Large intestine (tissue), 3 donors: ENCODE measurements at regions not wholly inside any gene's neighbourhood (a gene's known extent, or its start where the extent isn't known, plus 50 kb on each side); places are given as distances from the start of the nearest gene placed in this dataset.

Source experiments
- DNase-seq, 2 donors: peaks; one replicate each; pipeline versions ENCODE4 v3.0.0 to v3.0.0-alpha.2; 2013
- H3K27ac ChIP-seq: one replicate; pipeline ENCODE4 v1.5.1; 2013; ENCODE audit warnings: low read length
- H3K27me3 ChIP-seq: 2 replicates; pipeline ENCODE4 v1.6.1; 2013; ENCODE audit warnings: low read length; ENCODE audit not compliant: control insufficient read depth, insufficient read depth
- H3K36me3 ChIP-seq: 2 replicates; pipeline ENCODE4 v1.6.1; 2013; ENCODE audit warnings: low read length; ENCODE audit not compliant: control insufficient read depth, insufficient read depth
- H3K4me1 ChIP-seq: one replicate; pipeline ENCODE4 v1.6.1; 2013; ENCODE audit warnings: low read length; ENCODE audit not compliant: control insufficient read depth, insufficient read depth
- H3K4me3 ChIP-seq: one replicate; pipeline ENCODE4 v1.5.1; 2013; ENCODE audit warnings: low read length
- H3K9me3 ChIP-seq: one replicate; pipeline ENCODE4 v1.6.1; 2013; ENCODE audit warnings: mild to moderate bottlenecking, low read depth, low read length, moderate library complexity; ENCODE audit not compliant: control insufficient read depth
- WGBS: methylation state at CpG from one replicate; pipeline ENCODE4 v1.1.5; 2013; ENCODE audit warnings: low lambda C conversion rate; ENCODE audit not compliant: insufficient coverage; 5-methylcytosine and 5-hydroxymethylcytosine counted together

DNA sequence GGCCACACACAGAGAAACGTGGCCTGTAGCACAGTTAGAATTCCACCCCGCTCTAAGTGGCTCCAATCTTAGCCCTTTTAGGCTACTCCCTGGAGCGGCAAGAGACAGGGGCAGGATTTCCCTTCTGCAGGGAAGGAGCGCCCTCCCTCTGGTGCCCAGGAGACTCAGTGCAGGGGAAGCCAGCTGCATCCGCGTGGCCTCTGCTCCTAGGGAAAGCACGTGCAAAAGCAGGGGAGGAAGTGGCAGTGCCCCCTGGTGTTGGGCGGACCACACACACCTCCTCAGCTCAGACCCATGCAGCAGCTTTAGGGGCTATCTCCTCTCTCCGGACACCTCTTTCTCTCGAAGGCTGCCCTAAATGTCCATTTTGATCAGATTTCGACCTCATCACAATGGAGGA is 50.0 kb downstream of the SPRING1 start:
- H3K36me3 ChIP-seq = no peaks in the 10 kb centered on the region
- H3K9me3 ChIP-seq = no peaks in the 10 kb centered on the region
- no peak overlapping the region for H3K27ac ChIP-seq
- 100% methylated on average over 1 of the region's 11 CpGs for WGBS
- H3K27me3 ChIP-seq = peaks cover 4% of the 10 kb centered on the region
- H3K4me3 ChIP-seq = no peak overlapping the region
- peaks cover 3% of the 10 kb centered on the region for H3K4me1 ChIP-seq
- no peak for DNase-seq

DNA sequence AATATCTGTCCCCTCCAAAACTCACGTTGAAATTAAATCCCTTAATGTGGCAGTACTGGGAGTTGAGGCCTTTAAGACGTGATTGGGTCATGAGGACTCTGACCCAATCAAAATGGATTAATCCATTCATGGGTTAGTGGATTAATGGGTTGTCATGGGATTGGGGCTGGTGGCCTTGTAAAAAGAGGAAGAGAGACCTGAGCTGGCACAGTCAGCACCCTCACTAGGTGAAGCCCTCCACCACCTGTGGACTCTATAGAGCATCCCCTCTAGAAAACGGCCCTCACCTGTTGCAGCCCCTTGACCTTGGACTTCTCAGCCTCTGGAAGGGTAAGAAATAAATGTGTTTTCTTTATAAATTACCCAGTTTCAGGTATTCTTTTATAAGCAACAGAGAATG is 53.0 kb downstream of the SPRING1 start:
- Histone ChIP-seq H3K36me3 (no peaks in the 10 kb centered on the region), H3K27me3 (no peaks in the 10 kb centered on the region), H3K4me3 (no peak overlapping the region), H3K27ac (no peak overlapping the region), H3K4me1 (no peaks in the 10 kb centered on the region), H3K9me3 (no peaks in the 10 kb centered on the region)
- no peak for DNase-seq
- no CpG with 5 or more reads among the region's 3 CpGs for WGBS

DNA sequence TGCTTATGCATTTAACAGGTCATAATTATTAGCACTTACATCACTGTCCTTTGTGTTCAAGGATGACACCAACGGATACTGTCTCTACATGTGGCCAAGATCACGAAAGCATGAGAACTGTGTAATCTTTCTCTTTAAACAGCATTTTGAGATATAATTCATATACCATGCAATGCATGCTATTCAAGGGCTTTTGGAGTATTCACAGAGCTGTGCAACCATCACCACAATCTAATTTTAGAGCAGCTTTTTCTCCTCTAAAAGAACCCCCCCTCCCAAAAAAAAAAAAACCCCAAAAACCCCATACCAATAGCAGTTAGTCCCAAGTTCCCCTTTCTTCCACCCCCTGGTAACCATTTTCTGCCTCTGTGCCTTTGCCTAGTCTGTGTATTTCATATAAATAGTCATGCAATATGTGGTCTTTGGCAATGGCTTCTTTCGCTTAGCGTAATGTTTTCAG is 60.6 kb downstream of the SPRING1 start:
- no peak overlapping the region for H3K4me3 ChIP-seq
- H3K27ac ChIP-seq = no peak overlapping the region
- WGBS = no CpG with 5 or more reads among the region's 4 CpGs
- no peaks in the 10 kb centered on the region for H3K4me1 ChIP-seq
- H3K27me3 ChIP-seq = no peaks in the 10 kb centered on the region
- no peaks in the 10 kb centered on the region for H3K9me3 ChIP-seq
- H3K36me3 ChIP-seq = no peaks in the 10 kb centered on the region
- DNase-seq = no peak

DNA sequence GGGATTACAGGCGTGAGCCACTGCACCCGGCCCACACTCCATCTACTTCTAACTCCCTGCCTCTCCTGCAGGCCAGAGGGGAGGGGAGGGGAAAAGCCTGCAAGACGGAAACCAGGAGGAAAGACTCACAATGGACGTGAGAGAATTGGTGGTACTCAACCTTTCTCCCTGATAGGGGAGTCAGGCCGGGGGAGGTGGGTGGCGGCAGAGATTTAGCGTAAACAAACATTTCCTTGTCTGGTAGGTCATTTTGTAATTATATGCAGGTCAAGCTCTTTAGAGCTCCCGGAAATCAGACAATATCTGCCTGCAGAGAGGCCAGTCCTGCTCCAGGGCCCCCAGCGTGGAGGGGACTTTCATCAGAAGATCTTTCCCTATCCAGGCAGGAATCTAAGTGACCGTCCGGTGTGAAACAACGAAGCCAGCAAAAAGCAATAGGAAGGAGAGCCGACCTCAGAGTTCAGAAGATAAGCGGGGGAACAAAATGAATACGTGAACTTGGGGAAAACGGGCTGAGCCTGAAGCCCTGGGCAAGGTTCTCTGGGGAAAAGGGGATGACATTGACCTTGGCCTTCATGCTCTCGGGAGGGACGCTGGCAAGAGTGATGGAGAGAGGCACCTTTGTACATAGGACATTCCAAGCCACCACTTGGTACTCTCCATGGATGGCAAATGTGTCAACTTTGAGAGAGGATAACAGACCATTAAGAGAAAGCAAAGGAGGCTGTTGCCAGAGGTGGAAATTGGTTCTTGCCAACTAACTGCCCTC is 62.3 kb downstream of the SPRING1 start:
- H3K36me3 ChIP-seq = no peaks in the 10 kb centered on the region
- no peak for DNase-seq
- H3K27me3 ChIP-seq = no peaks in the 10 kb centered on the region
- no peaks in the 10 kb centered on the region for H3K9me3 ChIP-seq
- H3K4me3 ChIP-seq = no peak overlapping the region
- WGBS = 90% methylated on average over 2 of the region's 18 CpGs
- H3K27ac ChIP-seq = no peak overlapping the region
- H3K4me1 ChIP-seq = no peaks in the 10 kb centered on the region

DNA sequence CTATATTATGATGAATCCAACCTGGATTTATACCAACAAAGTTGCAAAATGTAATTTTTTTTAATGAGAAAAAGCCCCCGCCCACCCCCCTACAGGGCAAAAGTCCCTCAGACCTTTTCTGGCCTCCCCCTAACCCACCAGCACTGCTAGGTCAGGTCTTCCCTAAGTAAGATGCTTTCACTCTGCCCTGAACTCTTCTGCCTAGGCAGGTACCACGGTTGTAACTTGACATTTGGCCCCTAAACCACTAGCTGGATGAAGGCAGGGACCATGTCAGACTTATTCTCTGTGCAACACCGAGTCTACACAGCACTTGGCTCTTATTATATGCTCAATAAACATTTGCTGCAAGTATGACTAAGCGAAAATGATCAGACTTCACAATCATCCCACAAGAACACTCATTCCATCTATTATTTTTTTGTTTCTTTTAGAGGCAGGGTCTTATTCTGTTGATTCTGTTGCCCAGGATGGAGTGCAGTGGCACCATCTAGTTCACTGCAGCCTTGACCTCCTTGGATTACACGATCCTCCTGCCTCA is 63.2 kb downstream of the SPRING1 start:
- Histone ChIP-seq H3K27me3 (no peaks in the 10 kb centered on the region), H3K4me1 (no peaks in the 10 kb centered on the region), H3K27ac (no peak overlapping the region), H3K36me3 (no peaks in the 10 kb centered on the region), H3K4me3 (no peak overlapping the region), H3K9me3 (no peaks in the 10 kb centered on the region)
- WGBS = 100% methylated on average over 1 of the region's 5 CpGs
- DNase-seq = no peak

DNA sequence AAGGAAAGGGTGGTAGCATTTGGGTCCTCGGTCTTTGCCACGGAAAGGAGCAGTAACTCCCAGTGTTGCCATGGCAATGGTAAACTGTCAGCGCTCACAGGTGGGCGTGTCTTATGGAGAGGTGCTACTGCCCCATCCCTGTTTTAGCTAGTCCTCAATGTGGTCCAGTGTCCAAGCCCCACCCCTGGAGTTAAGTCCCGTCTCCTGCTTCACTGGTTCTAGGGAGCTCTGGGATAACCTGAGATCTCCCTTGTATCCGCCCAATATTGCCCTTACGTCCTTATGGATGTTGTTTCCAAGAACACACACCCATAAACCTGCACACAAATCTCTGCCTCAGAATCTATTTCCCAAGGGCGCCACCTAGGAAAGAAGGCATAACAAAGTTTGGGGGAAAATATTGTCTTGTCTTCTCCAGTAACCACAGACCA is 64.2 kb downstream of the SPRING1 start:
- Histone ChIP-seq H3K27me3 (no peaks in the 10 kb centered on the region), H3K4me3 (no peak overlapping the region), H3K4me1 (no peaks in the 10 kb centered on the region), H3K36me3 (no peaks in the 10 kb centered on the region), H3K9me3 (no peaks in the 10 kb centered on the region), H3K27ac (no peak overlapping the region)
- 55% methylated on average over 2 of the region's 8 CpGs for WGBS
- DNase-seq = no peak

DNA sequence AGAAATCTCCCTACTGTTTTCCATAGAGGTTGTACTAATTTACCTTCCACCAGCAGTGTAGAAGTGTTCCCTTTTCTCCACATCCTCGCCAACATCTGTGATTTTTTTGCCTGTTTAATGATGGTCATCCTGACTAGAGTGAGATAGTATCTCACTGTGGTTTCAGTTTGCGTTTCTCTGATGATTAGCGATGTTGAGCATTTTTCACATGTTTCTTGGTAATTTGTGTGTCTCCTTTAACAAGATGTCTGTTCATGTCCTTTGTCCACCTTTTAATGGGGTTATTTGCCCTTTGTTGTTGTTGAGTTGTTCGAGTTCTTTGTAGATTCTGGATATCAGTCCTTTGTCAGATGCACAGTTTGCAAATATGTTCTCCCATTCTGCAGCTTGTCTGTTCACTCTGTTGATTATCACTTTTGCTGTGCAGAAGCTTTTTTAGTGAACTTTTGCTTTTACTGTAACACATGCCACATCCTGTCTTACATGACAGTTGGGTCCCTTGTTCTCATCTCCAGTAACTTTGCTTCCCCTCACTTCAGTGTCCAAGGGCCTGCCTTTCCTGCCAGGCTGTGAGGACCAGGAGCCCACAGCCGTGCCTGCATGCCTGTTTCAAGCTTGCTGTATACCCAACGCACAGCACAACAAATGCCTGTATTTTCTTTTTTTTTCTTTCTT is 64.9 kb downstream of the SPRING1 start:
- no peaks in the 10 kb centered on the region for H3K9me3 ChIP-seq
- H3K27ac ChIP-seq = no peak overlapping the region
- no peaks in the 10 kb centered on the region for H3K27me3 ChIP-seq
- no peak overlapping the region for H3K4me3 ChIP-seq
- 83% methylated on average over 2 of the region's 6 CpGs for WGBS
- DNase-seq = no peak
- H3K36me3 ChIP-seq = no peaks in the 10 kb centered on the region
- no peaks in the 10 kb centered on the region for H3K4me1 ChIP-seq

DNA sequence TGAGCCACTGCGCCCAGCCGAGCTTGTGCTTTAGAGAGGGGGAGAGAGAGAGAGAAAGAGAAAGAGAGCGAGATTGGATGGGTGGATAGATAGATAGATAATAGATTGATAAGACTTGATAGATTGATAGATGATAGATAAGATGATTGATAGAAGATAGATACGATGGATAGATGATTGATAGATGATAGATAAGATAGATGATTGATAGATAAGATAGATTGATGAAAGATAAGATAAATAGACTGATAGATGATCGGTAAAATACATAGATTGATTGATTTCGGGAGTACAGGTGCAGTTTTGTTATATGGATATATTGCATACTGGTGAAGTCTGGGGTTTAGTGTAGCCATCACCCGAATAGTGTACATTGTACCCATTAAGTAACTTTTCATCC is 65.9 kb downstream of the SPRING1 start:
- Histone ChIP-seq H3K36me3 (no peaks in the 10 kb centered on the region), H3K27ac (no peak overlapping the region), H3K4me3 (no peak overlapping the region), H3K27me3 (no peaks in the 10 kb centered on the region), H3K9me3 (no peaks in the 10 kb centered on the region), H3K4me1 (no peaks in the 10 kb centered on the region)
- DNase-seq = no peak
- 73% methylated on average over 4 of the region's 7 CpGs for WGBS

DNA sequence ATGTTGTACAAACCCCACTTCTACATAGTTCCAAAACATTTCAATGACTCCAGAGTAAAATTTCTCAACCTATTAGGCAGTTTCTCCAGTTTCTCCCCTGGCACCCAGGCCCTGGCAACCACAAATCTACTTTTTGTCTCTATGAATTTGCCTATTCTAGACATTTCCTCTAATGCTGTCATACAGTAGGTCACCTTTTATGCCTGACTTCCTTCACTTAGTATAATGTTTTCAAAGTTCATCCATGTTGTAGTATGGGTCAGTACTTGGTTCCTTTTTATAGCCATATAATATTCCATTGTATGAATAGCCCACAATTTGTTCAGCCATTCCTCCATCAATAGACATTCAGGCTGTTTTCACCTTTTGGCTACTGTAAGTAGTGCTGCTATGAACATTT is 67.0 kb downstream of the SPRING1 start:
- Histone ChIP-seq H3K4me3 (no peak overlapping the region), H3K27me3 (no peaks in the 10 kb centered on the region)
- DNase-seq = no peak

DNA sequence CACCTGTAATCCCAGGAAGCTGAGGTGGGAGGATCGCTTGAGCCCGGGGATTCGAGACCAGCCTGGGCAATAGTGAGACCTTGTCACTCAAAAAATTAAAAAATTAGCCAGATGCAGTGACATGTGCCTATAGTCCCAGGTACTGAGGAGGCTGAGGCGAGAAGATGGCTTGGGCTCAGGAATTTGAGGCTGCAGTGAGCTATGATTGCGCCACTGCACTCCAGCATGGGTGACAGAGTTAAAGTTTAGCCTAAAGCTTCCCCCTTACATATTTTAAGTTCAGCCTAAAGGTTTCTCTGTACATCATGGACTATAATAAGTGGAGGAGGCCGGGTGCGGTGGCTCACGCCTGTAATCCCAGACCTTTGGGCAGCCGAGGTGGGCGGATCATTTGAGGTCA is 70.1 kb downstream of the SPRING1 start:
- no CpG with 5 or more reads among the region's 10 CpGs for WGBS
- DNase-seq = no peak
- H3K27ac ChIP-seq = no peak overlapping the region
- H3K4me3 ChIP-seq = no peak overlapping the region
- no peaks in the 10 kb centered on the region for H3K36me3 ChIP-seq
- no peaks in the 10 kb centered on the region for H3K27me3 ChIP-seq
- H3K4me1 ChIP-seq = peaks cover under 1% of the 10 kb centered on the region
- no peaks in the 10 kb centered on the region for H3K9me3 ChIP-seq

More for the DNA sequence above, 67.0 kb downstream of the SPRING1 start:
- no peaks in the 10 kb centered on the region for H3K9me3 ChIP-seq
- no peaks in the 10 kb centered on the region for H3K36me3 ChIP-seq
- no peaks in the 10 kb centered on the region for H3K4me1 ChIP-seq
- no peak overlapping the region for H3K27ac ChIP-seq
